Endothelial cell of umbilical vein (primary cell): ENCODE measurements at regions not wholly inside any gene's neighbourhood (a gene's known extent, or its start where the extent isn't known, plus 50 kb on each side); places are given as distances from the start of the nearest gene placed in this dataset.

Experiments used
- BruUV-seq: library from RNA; stranded (reverse); fragments of 400-500 nt; replicated peaks from 2 replicates; lab custom pipeline; 2021; lab: Mats Ljungman, UMichigan
- CTCF ChIA-PET: fragments of 300-600, 350-600 bp; sonication (Branson Sonifier 250); formaldehyde crosslinking; loops from one replicate; lab custom pipeline; 2021; ENCODE audit warnings: antibody characterized with exemption, inconsistent platforms; lab: Charles Lee
- POLR2A ChIA-PET: fragments of 300-600, 350-600 bp; sonication (Branson Sonifier 250); formaldehyde crosslinking; loops from one replicate; lab custom pipeline; 2021; ENCODE audit warnings: antibody characterized with exemption, inconsistent platforms; lab: Charles Lee
- DNase-seq: peaks from one replicate; pipeline ENCODE4 v3.0.0-alpha.2; 2011; ENCODE audit warnings: low read depth, low spot score
- FAIRE-seq: peaks from 2 replicates; lab custom pipeline; 2011; peaks lifted over from hg19 to GRCh38; lab: Jason Lieb, UNC
- H2AFZ ChIP-seq: 2 replicates; pipeline ENCODE4 v1.6.0; 2012; ENCODE audit warnings: low read depth, low read length, control low read depth, inconsistent platforms
- H3K27ac ChIP-seq: 2 replicates; pipeline ENCODE4 v1.5.1; 2011; ENCODE audit warnings: low read depth, mild to moderate bottlenecking, control low read depth, low read length, moderate library complexity; ENCODE audit not compliant: insufficient read depth
- H3K27me3 ChIP-seq, 2 experiments: 2 replicates each; pipeline versions ENCODE4 v1.6.0 to v1.6.1; 2011; ENCODE audit warnings: low read length in 2 of 2, mixed read lengths in 1 of 2; ENCODE audit not compliant: control insufficient read depth in 2 of 2, insufficient read depth in 2 of 2
- H3K36me3 ChIP-seq, 2 experiments: 2 replicates in 1 of 2; 3 replicates in 1 of 2; pipeline ENCODE4 v1.5.1; 2011; ENCODE audit warnings: low read length in 2 of 2, mild to moderate bottlenecking in 1 of 2, moderate library complexity in 1 of 2; ENCODE audit not compliant: control insufficient read depth in 2 of 2, insufficient read depth in 2 of 2; ENCODE audit errors: extremely low read depth in 1 of 2
- H3K4me1 ChIP-seq: 3 replicates; pipeline ENCODE4 v1.5.1; 2011; ENCODE audit warnings: mild to moderate bottlenecking, low read length; ENCODE audit not compliant: control insufficient read depth, insufficient read depth; ENCODE audit errors: extremely low read depth
- H3K4me2 ChIP-seq: 2 replicates; pipeline ENCODE4 v1.6.1; 2011; ENCODE audit warnings: low read length, control low read depth, mixed read lengths; ENCODE audit not compliant: insufficient read depth
- H3K4me3 ChIP-seq, 3 experiments: fragments of 200-600 bp in 1 of 3; sonication (generic), shearing (Covaris generic) in 1 of 3; replicated peaks in 1 of 3; 2 replicates each; pipeline ENCODE4 v1.5.1; 2011 to 2016; ENCODE audit warnings: control low read depth in 3 of 3, low read length in 3 of 3, mild to moderate bottlenecking in 2 of 3, inconsistent platforms in 1 of 3, low read depth in 1 of 3, moderate library complexity in 1 of 3; ENCODE audit not compliant: insufficient read depth in 1 of 3
- H3K79me2 ChIP-seq: 2 replicates; pipeline ENCODE4 v1.6.0; 2012; ENCODE audit warnings: low read length, inconsistent platforms; ENCODE audit not compliant: control insufficient read depth, insufficient read depth
- H3K9ac ChIP-seq: replicated peaks from 2 replicates; pipeline ENCODE3; 2011; ENCODE audit warnings: low read length, control low read depth; ENCODE audit not compliant: insufficient read depth; ENCODE audit errors: extremely low read depth
- H3K9me1 ChIP-seq: replicated peaks from 3 replicates; pipeline ENCODE4 v1.6.0; 2011; ENCODE audit warnings: mild to moderate bottlenecking, low read length; ENCODE audit not compliant: control insufficient read depth, insufficient read depth; ENCODE audit errors: extremely low read depth
- H3K9me3 ChIP-seq: replicated peaks from 2 replicates; pipeline ENCODE4 v1.5.1; 2012; ENCODE audit warnings: low read length, inconsistent platforms; ENCODE audit not compliant: control insufficient read depth, insufficient read depth
- H4K20me1 ChIP-seq: replicated peaks from 2 replicates; pipeline ENCODE3; 2011; ENCODE audit warnings: mild to moderate bottlenecking, low read length; ENCODE audit not compliant: control insufficient read depth, insufficient read depth; ENCODE audit errors: extremely low read depth
- EZH2 ChIP-seq: IDR thresholded peaks from 2 replicates; pipeline ENCODE4 v1.6.1; 2012; ENCODE audit warnings: borderline replicate concordance, low read depth, mild to moderate bottlenecking, moderate library complexity, low read length, inconsistent platforms; ENCODE audit not compliant: severe bottlenecking
- FOS ChIP-seq: IDR thresholded peaks from 2 replicates; pipeline ENCODE4 v1.6.1; 2011; ENCODE audit warnings: mild to moderate bottlenecking, low read length, moderate library complexity, borderline replicate concordance; ENCODE audit not compliant: insufficient read depth
- GATA2 ChIP-seq: IDR thresholded peaks from 2 replicates; pipeline ENCODE4 v1.7.0; 2011; ENCODE audit warnings: low read depth, mild to moderate bottlenecking, moderate library complexity, mixed read lengths, low read length; ENCODE audit not compliant: insufficient read length, insufficient read depth
- JUN ChIP-seq: IDR thresholded peaks from 2 replicates; pipeline ENCODE4 v1.6.1; 2011; ENCODE audit warnings: borderline replicate concordance, low read depth; ENCODE audit not compliant: insufficient read length, insufficient read depth
- MYC ChIP-seq: IDR thresholded peaks from one replicate; pipeline ENCODE4 v1.6.1; 2011; ENCODE audit warnings: mild to moderate bottlenecking, low read depth, low read length
- POLR2A ChIP-seq: IDR thresholded peaks from 2 replicates; pipeline ENCODE4 v1.6.1; 2012; ENCODE audit warnings: low read depth, mild to moderate bottlenecking, control low read depth, low read length
- POLR2AphosphoS5 ChIP-seq: IDR thresholded peaks from 2 replicates; pipeline ENCODE4 v1.6.1; 2012; ENCODE audit warnings: low read depth, mild to moderate bottlenecking, control low read depth, low read length, moderate library complexity; ENCODE audit not compliant: insufficient read depth
- dilution Hi-C: fragments of 300-500 bp; cut with MboI; formaldehyde crosslinking; loops from one replicate; pipeline ENCODE4 v1.15.0; 2019; ENCODE audit warnings: low sequenced_read_pairs; ENCODE audit not compliant: extremely low pct_ligation_motif_present
- intact Hi-C: fragments of 100-400 bp; cut with micrococcal nuclease; formaldehyde crosslinking; loops from one replicate; pipeline ENCODE4 v1.10.0; 2022
- TF ChIP-seq, protein P1 (sequence below): IDR thresholded peaks from 2 replicates; pipeline ENCODE4 v1.6.1; 2011; ENCODE audit not compliant: insufficient read depth, insufficient read length
- TF ChIP-seq, protein P2 (sequence below), 2 donors: IDR thresholded peaks; 1 replicate in 1 of 2; 2 replicates in 1 of 2; pipeline ENCODE4 v1.5.1; 2011; ENCODE audit warnings: low read length in 2 of 2, mild to moderate bottlenecking in 2 of 2, moderate library complexity in 2 of 2, control low read depth in 1 of 2, inconsistent platforms in 1 of 2, low read depth in 1 of 2; ENCODE audit not compliant: insufficient read depth in 1 of 2; ENCODE audit errors: extremely low read depth in 1 of 2

DNA sequence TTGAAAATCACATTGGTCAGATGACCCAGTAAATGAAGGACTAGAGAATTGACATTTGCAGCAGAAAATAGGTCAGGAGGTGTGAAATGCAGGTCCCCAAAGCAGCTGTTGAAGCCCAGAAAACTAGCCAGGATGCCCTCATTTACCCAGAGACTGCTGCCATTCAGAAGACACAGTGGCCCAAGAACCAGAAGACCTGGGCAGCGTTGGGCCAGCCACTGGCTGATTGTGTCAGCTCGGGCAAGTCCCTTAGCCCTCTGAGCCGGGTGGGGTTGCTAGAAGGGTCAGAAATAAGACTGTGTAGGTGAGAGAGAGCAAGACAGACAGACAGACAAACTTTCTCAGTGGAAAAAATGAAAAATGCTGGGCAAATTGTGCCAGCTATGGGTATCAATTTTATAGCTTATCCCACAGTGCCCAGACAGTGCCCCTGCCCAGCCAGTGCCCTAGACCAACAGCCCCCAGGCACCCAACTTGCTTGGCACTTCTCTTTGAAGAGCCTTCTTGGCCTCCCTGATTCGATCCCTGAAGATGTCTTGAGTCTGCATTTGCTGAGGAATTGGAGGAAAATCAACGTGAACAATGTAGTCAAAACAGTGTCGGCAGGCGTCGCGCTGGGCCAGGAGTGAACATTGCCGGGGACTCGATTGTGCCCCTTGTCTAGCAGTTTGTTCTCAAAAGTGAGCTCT is 198.3 kb downstream of the MN1 start:
- no peaks in the 10 kb centered on the region for H3K9me3 ChIP-seq
- TF ChIP-seq, protein P1, sequence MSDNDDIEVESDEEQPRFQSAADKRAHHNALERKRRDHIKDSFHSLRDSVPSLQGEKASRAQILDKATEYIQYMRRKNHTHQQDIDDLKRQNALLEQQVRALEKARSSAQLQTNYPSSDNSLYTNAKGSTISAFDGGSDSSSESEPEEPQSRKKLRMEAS = no peak
- TF ChIP-seq JUN (no peak), POLR2A (no peak), EZH2 (no peak), MYC (no peak), FOS (no peak), POLR2AphosphoS5 (no peak), GATA2 (no peak)
- TF ChIP-seq, protein P2, sequence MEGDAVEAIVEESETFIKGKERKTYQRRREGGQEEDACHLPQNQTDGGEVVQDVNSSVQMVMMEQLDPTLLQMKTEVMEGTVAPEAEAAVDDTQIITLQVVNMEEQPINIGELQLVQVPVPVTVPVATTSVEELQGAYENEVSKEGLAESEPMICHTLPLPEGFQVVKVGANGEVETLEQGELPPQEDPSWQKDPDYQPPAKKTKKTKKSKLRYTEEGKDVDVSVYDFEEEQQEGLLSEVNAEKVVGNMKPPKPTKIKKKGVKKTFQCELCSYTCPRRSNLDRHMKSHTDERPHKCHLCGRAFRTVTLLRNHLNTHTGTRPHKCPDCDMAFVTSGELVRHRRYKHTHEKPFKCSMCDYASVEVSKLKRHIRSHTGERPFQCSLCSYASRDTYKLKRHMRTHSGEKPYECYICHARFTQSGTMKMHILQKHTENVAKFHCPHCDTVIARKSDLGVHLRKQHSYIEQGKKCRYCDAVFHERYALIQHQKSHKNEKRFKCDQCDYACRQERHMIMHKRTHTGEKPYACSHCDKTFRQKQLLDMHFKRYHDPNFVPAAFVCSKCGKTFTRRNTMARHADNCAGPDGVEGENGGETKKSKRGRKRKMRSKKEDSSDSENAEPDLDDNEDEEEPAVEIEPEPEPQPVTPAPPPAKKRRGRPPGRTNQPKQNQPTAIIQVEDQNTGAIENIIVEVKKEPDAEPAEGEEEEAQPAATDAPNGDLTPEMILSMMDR (IDR thresholded peaks at IDR 0.05; ENCODE audit: extremely low read depth in 1 of 2, insufficient read depth in 1 of 2, low read depth in 1 of 2, low read length in 2 of 2) = no peak
- H3K4me1 ChIP-seq = no peaks in the 10 kb centered on the region
- BruUV-seq = no TSS peak
- no peak overlapping the region for H3K4me3 ChIP-seq
- no peaks in the 10 kb centered on the region for H3K79me2 ChIP-seq
- FAIRE-seq = no peak
- H3K9me1 ChIP-seq = no peaks in the 10 kb centered on the region
- H3K9ac ChIP-seq = no peak overlapping the region
- dilution Hi-C loops = no loop called here
- intact Hi-C loops = loop anchor here (10.0 kb wide), 1 partner anchor 202 kb away; the partner anchor contains the start of gene MN1
- no peak overlapping the region for H3K4me2 ChIP-seq
- H2AFZ ChIP-seq = no peak overlapping the region
- POLR2A ChIA-PET = no interaction called here
- H3K36me3 ChIP-seq = no peaks in the 10 kb centered on the region
- no peak for DNase-seq
- no peaks in the 10 kb centered on the region for H4K20me1 ChIP-seq
- CTCF ChIA-PET = interaction anchor here (0.9 to 1.0 kb wide), 2 partner anchors 12 to 36 kb away, joined by 4 read pairs; no protein-coding TSS in a partner anchor
- H3K27me3 ChIP-seq = peaks cover 2 to 3% of the 10 kb centered on the region in 2 experiments
- no peak overlapping the region for H3K27ac ChIP-seq
